NCI-H345 (cell line): ENCODE measurements at regions not wholly inside any gene's neighbourhood (a gene's known extent, or its start where the extent isn't known, plus 50 kb on each side); places are given as distances from the start of the nearest gene placed in this dataset.
"Not testable (repeated sequence)": the region's sequence is repeated elsewhere in the genome, so short reads cannot be mapped to it uniquely, and the experiment has no call there.

ENCODE experiments used
- DNase-seq: peaks from one replicate; lab custom pipeline; 2025; lab: John Stamatoyannopoulos, UW

DNA sequence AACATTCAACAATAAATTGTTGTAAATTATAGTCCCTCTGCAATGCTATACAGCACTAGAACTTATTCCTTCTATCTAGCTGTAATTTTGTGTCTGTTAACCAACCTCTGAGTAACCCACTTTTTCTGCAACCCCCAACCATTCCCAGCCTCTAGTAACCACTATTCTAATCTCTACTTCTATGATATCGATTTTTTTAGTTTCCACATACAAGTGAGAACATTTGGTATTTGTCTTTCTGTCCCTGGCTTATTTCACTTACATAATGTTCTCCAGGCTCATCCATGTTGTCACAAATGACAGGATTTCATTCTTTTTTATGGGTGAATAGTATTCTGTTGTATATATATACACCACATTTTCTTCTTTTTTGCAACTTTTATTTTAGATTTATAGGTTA lies 147.6 kb downstream of the MAIP1 start:
- DNase-seq: no peak

DNA sequence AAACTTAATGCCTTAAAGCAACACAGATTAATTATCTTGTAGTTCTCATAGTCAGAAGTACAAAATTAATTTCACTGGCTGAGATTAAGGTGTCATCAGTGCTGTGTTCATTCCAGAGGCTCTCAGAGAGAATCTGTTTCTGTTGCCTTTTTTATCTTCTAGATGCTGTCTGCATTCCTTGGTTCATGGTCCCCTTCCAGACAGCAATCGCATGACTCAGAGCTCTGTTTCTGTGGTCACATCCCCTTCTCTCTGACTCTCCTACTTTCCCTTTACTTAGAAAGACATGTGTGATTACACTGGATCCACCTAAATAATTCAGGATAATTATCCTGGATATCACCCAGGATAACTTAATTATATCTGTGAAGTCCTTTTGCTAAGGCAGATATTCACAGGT lies 148.6 kb downstream of the MAIP1 start:
- no peak for DNase-seq

DNA sequence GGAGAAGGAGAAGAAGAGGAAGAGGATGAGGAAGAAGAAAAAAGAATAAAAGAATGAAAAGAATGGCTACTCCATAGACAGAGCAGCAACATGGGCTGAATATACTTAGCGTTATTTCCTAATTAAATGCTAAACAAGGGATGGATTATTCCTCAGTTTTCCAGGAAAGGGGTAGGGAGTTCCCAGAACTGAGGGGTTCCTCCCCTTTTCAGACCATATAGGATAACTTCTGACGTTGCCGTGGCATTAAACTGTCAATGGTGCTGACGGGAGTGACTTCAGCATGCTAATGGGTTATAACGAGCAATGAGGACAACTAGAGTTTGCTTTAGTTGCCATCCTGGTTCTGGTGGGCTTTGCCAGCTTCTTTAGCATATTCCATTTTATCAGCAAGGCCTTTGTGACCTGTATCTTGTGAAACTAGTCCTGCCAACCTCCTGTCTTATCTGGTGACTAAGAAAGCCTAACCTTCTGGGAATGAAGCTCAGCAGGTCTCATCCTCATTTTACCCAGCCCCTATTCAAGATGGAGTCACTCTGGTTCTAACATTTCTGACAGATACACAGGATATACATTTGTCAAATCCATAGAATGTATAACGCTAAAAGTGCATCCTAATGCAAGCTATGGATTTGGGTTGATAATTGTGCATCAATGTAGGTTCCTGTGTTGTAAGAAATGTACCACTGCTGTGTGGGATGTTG lies 152.3 kb downstream of the MAIP1 start:
- no peak for DNase-seq

DNA sequence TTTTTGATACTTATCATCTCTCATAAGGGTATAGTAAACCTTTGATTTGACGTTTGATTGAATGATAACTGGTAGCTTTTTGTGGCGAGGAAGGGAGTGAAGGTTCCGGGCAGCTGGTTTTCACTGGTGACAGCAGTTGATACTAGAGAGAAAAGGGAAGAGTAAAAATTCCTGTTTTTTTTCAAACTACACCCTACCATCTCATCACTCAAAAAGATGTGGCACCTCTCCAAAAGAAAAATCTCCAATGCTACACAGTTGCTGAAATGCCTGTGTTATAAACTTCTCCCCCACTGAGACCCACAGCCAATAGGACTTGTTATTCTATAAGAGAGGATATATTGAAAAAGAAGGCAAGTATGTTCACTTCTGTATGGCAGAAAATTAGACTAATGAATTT lies 154.0 kb downstream of the MAIP1 start:
- no peak for DNase-seq

DNA sequence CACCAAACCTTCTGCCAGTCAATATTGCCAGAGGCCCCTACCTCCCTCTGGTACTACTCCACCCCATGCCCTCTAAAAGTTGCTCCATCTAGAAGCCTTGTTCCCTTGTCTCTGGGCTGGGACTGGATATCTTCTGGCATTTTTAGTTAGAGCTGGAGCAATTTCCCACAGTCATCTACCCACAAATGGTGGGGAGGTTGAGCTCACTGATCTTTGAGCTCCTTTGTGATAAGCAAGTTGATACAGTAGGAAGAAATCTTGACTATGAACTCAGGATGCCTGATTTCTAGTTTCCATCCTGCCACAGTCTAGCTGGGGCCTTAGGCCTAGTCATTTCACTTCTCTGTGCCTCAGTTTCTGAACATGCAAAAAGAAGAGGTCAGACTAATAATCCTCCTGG lies 155.0 kb downstream of the MAIP1 start:
- DNase-seq: no peak

DNA sequence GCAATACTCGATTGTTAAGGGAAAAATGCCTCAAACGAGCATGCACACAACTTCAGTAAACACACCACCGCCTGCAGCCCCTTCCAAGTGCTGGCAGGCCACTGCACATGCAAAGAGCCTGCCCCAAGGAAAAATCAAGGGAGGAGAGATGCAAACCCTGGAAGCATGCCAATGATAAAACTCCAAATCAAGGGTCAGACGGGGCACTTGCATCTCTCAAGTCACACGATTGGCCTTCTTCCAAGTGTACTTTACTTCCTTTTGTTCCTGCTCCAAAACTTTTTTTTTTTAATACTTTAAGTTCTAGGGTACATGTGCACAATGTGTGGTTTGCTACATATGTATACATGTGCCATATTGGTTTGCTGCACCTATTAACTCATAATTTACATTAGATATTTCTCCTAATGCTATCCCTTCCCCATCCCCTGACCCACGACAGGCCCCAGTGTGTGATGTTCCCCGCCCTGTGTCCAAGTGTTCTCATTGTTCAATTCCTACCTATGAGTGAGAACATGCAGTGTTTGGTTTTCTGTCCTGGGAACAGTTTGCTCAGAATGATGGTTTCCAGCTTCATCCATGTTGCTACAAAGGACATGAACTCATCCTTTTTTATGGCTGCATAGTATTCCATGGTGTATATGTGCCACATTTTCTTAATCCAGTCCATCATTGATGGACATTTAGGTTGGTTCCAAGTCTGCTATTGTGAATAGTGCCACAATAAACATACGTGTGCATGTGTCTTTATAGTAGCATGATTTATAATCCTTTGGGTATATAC lies 157.8 kb downstream of the MAIP1 start:
- not testable (repeated sequence) for DNase-seq

DNA sequence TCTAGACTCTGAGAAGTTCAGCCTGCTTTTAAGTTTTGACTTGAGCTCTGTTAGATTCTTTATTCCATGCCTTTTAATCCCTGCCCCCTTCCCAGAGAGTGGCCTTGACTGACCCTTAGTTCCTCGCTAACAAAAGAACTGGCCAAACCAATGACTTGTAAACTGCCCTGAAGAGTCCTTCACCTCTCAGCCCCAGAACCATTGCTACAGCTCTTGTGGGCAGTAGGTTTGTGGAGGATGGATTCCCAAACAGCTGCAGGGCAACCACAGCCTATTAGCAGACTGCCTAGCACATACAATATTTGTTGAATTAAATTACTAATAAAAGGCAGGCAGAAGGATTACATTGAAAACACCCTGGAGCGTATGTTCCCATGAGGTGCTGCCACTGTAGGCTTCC lies 163.9 kb downstream of the MAIP1 start:
- DNase-seq: no peak

DNA sequence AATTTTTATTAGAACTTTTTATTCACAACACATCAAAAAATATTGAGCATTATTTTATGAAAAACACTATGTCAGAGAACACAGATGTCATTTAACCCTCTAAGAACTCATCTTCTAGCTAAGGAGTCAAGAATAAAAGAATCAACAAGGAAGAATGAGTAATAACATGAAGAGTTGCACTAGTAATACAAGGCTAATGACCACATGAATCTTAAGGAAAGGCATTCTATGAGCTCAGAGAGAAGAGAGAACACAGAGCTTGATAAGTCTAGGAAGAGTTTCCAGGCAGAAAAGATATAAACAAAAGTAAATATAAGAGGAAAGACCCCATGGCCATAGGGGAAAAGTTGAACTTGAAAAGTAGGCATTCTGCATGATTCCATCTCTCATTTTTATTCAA lies 166.5 kb downstream of the MAIP1 start:
- DNase-seq: no peak

DNA sequence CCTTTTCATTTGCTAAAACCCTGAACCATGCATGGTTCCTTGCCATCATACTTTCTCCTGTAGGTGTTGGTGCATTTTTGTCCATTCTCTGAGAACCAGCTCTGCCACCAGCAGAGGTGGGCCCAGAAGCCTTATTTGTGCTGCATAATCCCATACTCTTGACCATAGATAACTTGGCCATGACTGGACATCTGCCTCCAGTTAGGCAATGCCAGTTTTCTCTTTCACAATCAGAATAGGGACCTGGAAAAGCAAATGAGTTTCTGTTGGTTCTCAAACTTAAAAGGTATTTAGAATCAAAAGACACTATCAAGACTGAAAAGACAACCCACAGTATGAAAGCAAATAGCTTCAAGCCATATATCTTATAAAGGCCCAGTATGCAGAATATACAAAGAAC lies 167.3 kb downstream of the MAIP1 start:
- DNase-seq: no peak

DNA sequence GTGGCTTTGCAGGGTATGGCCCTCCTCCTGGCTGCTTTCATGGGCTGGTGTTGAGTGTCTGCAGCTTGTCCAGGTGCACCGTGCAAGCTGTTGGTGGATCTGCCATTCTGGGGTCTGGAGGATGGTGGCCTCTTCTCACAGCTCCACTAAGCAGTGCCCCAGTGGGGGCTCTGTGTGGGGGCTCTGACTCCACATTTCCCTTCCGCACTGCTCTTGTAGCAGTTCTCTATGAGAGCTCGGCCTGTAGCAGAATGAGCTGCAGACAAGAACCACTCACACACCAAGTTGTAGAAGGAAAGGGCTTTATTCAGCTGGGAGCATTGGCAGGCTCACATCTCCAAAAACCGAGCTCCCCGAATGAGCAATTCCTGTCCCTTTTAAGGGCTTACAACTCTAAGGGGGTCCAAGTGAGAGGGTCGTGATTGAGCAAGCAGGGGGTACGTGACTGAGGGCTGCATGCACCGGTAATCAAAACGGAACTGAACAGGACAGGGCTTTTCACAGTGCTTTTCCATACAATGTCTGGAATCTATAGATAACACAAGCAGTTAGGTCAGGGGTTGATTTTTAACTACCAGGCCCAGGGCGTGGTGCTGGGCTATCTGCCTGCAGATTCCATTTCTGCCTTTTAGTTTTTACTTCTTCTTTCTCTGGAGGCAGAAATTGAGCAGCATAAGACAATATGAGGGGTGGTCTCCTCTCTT lies 169.4 kb downstream of the MAIP1 start:
- not testable (repeated sequence) for DNase-seq

DNA sequence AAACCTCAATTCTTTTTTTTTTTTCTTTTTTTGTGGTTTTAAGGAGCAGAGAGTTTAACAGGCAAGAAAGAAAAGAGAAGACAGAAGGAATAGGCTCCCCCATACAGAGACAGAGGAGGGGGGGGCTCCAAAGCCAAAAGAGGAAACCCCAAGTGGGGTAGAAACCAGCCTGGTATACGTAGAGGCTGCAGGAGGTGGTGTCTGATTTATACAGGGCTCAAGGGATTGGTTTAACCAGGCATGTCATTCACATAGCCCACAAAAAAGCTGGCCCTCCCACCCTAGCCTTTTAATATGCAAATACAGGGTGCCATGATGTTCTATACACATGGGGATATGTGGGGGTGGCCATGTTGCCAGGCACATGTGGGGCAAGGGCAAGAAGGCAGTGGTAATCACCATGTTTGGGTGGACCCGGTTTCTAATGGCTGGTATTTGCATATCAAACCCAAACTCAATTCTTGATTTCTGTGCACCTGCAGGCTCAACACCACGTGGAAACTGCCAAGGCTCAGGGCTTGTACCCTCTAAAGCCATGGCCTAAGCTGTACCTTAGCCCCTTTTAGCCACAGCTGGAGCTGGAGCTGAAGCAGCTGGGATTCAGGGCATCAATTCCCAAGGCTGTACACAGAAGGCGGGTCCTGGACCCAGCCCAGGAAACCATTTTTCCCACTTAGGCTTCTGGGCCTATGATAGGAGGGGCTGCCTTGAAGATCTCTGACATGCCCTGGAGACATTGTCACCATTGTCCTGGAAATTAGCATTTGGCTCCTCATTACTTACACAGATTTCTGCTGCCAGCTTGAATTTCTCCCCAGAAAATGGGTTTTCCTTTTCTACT lies 170.3 kb downstream of the MAIP1 start:
- DNase-seq: no peak

DNA sequence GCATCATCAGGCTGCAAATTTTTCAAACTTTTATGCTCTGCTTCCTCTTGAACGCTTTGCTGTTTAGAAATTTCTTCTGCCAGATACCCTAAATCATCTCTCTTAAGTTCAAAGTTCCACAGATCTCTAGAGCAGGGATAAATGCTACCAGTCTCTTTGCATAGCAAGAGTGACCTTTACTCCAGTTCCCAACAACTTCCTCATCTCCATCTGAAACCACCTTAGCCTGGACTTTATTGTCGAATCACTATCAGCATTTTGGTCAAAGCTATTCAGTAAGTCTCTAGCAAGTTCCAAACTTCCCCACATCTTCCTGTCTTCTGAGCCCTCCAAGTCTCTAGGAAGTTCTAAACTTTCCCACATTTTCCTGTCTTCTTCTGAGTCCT lies 170.9 kb downstream of the MAIP1 start:
- not testable (repeated sequence) for DNase-seq

DNA sequence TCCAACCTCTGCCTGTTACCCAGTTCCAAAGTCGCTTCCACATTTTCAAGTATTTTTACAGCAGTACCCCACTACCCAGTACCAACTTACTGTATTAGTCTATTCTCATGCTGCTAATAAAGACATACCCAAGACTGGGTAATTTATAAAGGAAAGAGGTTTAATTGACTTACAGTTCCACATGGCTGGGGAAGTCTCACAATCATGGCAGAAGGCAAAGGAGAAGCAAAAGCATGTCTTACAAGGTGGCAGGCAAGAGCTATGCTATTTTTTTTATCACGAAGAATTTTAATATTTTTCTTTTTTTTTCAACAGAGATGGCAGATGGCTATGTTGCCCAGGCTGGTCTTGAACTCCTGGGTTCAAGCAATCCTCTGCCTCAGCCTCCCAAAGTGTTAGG lies 171.3 kb downstream of the MAIP1 start:
- DNase-seq: not testable (repeated sequence)

DNA sequence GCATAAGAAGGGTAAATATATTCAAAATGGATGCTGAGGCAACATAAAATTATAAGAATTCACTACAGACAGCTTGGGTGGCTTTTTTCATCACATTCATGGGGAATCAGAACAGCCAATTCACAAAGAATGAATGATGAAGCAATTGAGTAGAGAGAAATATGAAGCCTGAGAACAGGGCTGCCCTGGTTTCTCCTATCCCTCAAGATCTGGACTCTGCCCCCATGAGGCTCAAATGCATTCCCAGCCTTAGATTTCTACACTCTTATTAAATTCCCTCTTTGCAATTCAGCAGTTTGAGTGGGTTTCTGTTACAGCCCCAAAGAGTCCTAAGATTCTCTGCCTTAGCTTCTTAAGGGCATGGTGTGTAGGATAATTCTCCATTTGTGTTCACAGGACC lies 172.5 kb downstream of the MAIP1 start:
- no peak for DNase-seq

DNA sequence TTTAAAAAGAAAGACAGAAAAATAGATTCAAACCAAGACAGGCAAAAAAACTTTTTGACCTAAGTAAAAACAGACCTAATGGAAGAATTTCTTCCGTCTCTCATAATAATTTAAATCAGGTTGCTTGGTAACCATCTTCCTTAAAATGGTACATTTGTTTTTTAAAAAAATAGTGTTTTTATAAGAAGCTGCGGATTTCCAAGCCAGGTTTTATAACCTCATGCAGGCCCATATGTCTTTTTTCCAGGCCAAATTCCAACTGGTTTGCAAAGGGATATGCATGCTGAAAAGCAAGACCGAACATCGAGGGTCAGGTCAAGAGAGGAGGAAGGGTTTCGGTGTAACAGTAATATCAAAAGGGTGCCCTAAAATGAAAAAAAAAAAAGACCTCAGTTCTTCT lies 172.9 kb downstream of the MAIP1 start:
- no peak for DNase-seq

DNA sequence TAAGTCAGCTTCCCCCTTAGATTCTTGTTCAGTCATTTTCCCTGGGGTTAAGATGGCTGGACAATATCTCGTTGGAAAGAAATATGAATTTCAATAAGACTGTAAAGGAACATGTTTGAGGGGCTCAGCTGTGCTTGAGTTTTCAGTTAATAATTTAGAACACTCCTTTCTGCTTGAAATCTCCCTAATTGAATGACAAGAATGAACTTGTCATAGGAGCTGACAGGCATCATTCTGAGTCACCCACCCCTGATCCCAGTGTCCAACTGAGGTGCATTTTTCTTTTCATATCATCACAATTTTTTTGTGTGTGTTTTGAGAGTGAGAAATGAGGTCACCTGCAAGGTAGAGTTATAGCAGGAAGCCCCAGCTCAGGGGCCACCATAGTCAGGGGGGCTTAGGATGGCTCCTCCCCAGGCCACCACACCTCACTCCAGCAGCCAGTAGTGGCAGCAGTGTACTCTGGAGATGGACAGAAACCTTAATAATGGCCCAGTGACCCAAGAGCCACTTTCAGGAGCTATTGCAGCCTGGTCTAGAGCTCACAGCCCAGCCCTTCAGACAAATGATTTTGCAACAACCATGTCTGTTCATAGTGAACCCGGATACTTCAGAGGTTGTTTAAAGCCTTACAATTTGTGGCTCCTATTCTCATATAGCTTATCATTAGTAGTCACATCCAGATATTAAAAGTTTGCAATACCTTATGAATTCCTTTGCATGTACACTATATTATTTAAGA lies 174.5 kb downstream of the MAIP1 start:
- no peak for DNase-seq

DNA sequence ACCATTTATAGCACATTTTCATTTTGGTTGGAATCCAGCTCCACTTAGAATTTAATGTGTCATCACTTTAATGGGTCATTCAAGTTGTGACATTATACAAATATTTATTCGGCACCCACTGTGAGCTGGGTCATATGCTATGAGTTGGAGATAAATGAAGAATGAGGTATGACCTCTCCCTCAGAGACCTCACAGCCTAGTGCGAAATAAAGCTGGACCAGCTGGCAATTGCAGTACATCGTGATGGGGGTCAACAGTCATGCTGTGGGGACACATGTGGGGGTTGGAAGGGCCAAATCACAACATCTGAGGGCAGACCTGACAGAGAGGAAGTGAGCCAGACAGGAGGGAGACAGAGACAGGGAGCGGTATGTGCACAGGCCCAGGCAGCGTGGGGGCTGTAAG lies 175.4 kb downstream of the MAIP1 start:
- DNase-seq: no peak

DNA sequence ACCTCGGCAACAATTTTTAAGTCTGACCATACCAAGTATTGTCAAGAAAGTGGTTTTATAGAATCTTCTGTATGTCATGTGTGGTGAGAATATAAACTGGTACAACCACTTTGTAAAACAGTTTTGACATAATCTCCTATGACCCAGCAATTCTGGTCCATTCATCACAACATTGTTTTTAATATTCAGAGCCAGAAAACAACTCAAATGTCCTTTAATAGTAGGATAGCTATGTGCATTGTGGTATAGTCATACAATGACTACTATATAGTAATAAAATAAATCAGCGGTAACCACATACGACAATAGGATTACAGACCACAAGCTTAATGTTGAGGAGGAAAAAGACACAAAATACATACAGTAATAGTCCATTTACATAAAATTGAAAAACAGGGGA lies 175.2 kb upstream of the SPATS2L start:
- DNase-seq: no peak

DNA sequence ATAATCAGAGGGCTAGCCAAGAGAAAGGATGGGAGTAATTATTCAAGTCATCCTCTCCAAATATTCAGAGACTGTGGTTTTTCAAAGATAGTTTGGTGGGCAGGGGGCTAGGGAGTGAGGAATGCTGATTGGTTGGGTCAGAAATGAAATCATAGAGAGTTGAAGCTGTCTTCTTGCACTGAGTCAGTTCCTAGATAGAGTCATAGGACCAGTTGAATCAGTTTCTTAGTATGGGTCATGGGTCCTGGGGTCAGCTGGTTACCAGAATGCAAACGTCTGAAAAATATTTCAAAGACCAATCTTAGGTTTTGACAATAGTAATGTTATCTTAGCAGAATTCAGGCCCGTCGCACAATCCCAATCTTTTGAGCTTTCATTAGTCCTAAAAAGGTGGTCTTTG lies 171.4 kb upstream of the SPATS2L start:
- DNase-seq: no peak

DNA sequence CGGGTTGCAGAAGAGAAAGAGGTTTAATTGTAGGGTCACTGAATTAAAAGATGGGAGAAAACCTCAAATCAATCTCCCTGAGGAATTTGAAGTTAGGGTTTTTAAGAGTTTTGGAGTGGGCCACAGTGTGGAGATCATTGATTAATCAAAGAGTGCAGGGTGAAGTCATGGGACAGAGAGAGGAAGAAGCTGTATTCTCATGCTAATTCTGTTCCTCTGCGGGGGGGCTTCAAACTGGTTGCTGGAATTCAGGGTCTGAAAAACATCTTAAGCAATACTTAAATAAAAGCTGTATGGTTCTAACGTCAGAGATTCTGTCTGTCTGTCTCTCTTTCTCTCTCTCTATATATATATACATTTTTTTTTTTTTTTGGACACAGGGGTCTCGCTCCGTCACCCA lies 169.8 kb upstream of the SPATS2L start:
- DNase-seq: no peak

DNA sequence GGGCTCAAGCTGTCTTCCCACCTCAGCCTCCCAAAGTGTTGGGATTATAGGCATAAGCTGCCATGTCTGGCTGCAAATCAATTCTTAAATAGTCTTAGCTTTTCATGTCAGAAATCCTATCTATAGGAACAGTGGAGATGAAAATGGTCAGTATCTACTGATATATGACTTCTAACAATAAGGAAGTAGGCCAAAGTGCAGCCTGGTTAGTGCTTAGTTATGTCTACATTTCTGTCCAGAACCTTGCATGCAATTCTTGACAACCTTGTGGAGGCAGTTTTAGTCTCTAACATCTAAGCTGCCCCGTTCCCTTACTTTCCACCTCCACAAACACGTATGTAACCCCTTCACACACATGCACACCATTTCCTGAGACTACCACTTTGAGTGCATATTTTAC lies 169.2 kb upstream of the SPATS2L start:
- DNase-seq: no peak

DNA sequence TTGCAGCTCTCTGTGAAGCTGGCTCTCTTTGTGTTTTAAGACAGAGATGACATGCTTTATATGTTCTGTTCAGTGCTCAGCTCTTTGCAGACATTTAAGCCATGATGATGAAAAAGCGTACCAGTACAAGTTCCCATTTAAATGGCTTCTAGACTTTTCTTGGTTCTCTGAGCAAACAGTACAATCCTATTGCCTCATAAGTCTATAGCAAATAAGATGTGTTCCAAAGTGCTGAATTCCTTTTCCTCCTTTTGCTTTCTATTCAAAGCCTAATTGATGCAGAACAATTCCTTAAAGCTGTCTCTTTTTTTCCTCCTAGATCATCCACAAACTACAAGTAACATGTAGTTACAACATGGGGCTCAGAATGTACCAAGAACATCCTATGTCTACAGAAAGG lies 168.8 kb upstream of the SPATS2L start:
- DNase-seq: no peak
